HL-60 (cell line): ENCODE measurements at regions not wholly inside any gene's neighbourhood (a gene's known extent, or its start where the extent isn't known, plus 50 kb on each side); places are given as distances from the start of the nearest gene placed in this dataset.

ENCODE experiments used
- DNase-seq, 2 experiments: peaks; one replicate each; pipeline ENCODE4 v3.0.0-alpha.2; 2010 to 2020; ENCODE audit warnings: low read depth in 1 of 2, low spot score in 1 of 2
- H3K27ac ChIP-seq: fragments of 250-450 bp; sonication (Bioruptor Pico); replicated peaks from 2 replicates; pipeline ENCODE4 v1.5.1; 2020; ENCODE audit warnings: mild to moderate bottlenecking, moderate library complexity
- H3K27me3 ChIP-seq: fragments of 250-450 bp; sonication (Bioruptor Pico); 2 replicates; pipeline ENCODE4 v1.5.1; 2021; ENCODE audit warnings: mild to moderate bottlenecking, moderate library complexity; ENCODE audit not compliant: insufficient read depth, poor library complexity, severe bottlenecking
- H3K4me3 ChIP-seq: replicated peaks from 2 replicates; pipeline ENCODE4 v1.5.1; 2011; ENCODE audit warnings: mild to moderate bottlenecking, control low read depth, low read length; ENCODE audit not compliant: insufficient read depth
- GABPA ChIP-seq: IDR thresholded peaks from 2 replicates; pipeline ENCODE4 v1.6.1; 2012; ENCODE audit warnings: low read depth
- POLR2AphosphoS5 ChIP-seq: IDR thresholded peaks from 2 replicates; pipeline ENCODE4 v1.6.1; 2012; ENCODE audit warnings: low read depth
- SPI1 ChIP-seq: IDR thresholded peaks from 2 replicates; pipeline ENCODE4 v1.6.1; 2012; ENCODE audit warnings: low read depth, mild to moderate bottlenecking, borderline replicate concordance
- TF ChIP-seq, protein P1 (sequence below): IDR thresholded peaks from 2 replicates; pipeline ENCODE4 v1.6.1; 2012; ENCODE audit warnings: low read depth; ENCODE audit not compliant: insufficient replicate concordance
- TF ChIP-seq, protein P2 (sequence below): IDR thresholded peaks from one replicate; pipeline ENCODE4 v1.5.1; 2011; ENCODE audit warnings: low read length, control low read depth, inconsistent platforms; ENCODE audit not compliant: insufficient read depth

DNA sequence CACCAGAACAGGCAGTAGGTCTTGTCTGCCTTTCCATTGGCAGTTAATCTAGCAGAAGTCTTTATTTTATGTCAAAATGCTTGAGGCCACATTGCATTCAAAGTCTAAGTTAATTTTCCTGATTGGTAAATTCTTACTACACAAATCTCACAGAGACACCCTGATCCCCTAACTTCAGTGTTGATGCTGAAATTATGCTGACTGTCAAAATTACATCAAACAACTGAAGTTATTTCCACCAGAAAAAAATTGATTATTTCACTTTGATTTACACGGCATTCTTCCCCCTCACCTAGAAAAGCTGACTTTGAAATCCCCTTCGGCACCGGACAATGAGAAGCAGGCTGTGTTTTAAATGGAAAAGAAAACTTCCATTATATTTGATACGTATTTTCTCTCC, 99.1 kb downstream of the MAF start:
- TF ChIP-seq, protein P1, sequence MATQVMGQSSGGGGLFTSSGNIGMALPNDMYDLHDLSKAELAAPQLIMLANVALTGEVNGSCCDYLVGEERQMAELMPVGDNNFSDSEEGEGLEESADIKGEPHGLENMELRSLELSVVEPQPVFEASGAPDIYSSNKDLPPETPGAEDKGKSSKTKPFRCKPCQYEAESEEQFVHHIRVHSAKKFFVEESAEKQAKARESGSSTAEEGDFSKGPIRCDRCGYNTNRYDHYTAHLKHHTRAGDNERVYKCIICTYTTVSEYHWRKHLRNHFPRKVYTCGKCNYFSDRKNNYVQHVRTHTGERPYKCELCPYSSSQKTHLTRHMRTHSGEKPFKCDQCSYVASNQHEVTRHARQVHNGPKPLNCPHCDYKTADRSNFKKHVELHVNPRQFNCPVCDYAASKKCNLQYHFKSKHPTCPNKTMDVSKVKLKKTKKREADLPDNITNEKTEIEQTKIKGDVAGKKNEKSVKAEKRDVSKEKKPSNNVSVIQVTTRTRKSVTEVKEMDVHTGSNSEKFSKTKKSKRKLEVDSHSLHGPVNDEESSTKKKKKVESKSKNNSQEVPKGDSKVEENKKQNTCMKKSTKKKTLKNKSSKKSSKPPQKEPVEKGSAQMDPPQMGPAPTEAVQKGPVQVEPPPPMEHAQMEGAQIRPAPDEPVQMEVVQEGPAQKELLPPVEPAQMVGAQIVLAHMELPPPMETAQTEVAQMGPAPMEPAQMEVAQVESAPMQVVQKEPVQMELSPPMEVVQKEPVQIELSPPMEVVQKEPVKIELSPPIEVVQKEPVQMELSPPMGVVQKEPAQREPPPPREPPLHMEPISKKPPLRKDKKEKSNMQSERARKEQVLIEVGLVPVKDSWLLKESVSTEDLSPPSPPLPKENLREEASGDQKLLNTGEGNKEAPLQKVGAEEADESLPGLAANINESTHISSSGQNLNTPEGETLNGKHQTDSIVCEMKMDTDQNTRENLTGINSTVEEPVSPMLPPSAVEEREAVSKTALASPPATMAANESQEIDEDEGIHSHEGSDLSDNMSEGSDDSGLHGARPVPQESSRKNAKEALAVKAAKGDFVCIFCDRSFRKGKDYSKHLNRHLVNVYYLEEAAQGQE = no peak
- TF ChIP-seq, protein P2, sequence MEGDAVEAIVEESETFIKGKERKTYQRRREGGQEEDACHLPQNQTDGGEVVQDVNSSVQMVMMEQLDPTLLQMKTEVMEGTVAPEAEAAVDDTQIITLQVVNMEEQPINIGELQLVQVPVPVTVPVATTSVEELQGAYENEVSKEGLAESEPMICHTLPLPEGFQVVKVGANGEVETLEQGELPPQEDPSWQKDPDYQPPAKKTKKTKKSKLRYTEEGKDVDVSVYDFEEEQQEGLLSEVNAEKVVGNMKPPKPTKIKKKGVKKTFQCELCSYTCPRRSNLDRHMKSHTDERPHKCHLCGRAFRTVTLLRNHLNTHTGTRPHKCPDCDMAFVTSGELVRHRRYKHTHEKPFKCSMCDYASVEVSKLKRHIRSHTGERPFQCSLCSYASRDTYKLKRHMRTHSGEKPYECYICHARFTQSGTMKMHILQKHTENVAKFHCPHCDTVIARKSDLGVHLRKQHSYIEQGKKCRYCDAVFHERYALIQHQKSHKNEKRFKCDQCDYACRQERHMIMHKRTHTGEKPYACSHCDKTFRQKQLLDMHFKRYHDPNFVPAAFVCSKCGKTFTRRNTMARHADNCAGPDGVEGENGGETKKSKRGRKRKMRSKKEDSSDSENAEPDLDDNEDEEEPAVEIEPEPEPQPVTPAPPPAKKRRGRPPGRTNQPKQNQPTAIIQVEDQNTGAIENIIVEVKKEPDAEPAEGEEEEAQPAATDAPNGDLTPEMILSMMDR = no peak
- TF ChIP-seq GABPA = no peak
- TF ChIP-seq POLR2AphosphoS5 = no peak
- TF ChIP-seq SPI1 = no peak
- no peak for DNase-seq
- Histone ChIP-seq H3K27ac (no peak overlapping the region), H3K27me3 (no peaks in the 10 kb centered on the region), H3K4me3 (no peak overlapping the region)

DNA sequence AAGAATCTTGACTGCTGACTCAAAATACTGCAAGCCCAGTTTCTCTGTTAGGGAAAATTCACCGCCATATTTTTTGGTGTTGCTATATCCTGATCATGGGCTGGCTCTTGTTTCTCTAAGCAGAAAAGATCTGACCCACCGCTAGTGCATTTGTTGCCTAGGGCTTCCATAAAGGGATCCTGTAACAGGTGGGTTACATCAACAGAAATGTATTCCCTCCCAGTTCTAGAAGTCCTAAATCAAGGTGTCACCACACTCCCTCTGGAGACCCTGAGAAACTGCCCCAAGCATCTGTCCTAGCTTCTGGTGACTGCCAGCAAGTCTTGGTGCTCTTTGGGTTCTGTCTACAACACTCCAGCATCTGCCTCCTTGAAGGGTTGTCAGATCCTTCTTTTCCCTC, 99.7 kb downstream of the MAF start:
- no peak overlapping the region for H3K4me3 ChIP-seq
- no peak for TF ChIP-seq SPI1
- TF ChIP-seq POLR2AphosphoS5 = no peak
- TF ChIP-seq, protein P1 = no peak
- TF ChIP-seq, protein P2 = no peak
- no peak for TF ChIP-seq GABPA
- no peaks in the 10 kb centered on the region for H3K27me3 ChIP-seq
- no peak for DNase-seq
- H3K27ac ChIP-seq = no peak overlapping the region

DNA sequence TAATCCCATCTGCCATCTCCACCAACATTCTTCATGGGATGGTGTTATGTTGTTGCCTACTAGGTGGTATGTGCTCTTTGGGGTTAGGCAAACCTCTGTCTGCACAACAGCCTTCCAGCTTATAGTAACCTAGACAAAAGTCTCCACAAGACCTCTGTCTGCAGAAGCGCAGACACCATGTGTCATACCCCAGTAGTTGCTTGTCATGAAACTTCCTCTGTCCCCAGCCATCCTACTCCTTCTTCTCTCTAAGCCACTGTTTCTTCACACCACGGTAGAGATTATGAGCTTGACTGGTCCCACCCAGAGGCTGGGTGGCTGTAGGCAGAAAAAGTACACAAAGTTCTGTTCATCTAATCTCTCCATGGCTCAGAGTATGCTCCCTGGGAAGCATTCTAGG, 100.3 kb downstream of the MAF start:
- no peak for DNase-seq
- H3K4me3 ChIP-seq = no peak overlapping the region
- H3K27ac ChIP-seq = no peak overlapping the region
- no peak for TF ChIP-seq POLR2AphosphoS5
- TF ChIP-seq GABPA = no peak
- TF ChIP-seq, protein P2 = no peak
- no peak for TF ChIP-seq SPI1
- TF ChIP-seq, protein P1 = no peak
- no peaks in the 10 kb centered on the region for H3K27me3 ChIP-seq
